KBM-7 (cell line): ENCODE measurements at regions not wholly inside any gene's neighbourhood (a gene's known extent, or its start where the extent isn't known, plus 50 kb on each side); places are given as distances from the start of the nearest gene placed in this dataset.

ENCODE experiments used
- DNase-seq: peaks from one replicate; pipeline ENCODE4 v3.0.0-alpha.2; 2015
- in situ Hi-C: fragments of 300-500 bp; cut with MboI; formaldehyde crosslinking; loops from 2 replicates; pipeline ENCODE4 v1.14.3; 2020; ENCODE audit warnings: low sequenced_read_pairs, low pct_unique_long_range_greater_than_20kb, mixed read lengths

DNA sequence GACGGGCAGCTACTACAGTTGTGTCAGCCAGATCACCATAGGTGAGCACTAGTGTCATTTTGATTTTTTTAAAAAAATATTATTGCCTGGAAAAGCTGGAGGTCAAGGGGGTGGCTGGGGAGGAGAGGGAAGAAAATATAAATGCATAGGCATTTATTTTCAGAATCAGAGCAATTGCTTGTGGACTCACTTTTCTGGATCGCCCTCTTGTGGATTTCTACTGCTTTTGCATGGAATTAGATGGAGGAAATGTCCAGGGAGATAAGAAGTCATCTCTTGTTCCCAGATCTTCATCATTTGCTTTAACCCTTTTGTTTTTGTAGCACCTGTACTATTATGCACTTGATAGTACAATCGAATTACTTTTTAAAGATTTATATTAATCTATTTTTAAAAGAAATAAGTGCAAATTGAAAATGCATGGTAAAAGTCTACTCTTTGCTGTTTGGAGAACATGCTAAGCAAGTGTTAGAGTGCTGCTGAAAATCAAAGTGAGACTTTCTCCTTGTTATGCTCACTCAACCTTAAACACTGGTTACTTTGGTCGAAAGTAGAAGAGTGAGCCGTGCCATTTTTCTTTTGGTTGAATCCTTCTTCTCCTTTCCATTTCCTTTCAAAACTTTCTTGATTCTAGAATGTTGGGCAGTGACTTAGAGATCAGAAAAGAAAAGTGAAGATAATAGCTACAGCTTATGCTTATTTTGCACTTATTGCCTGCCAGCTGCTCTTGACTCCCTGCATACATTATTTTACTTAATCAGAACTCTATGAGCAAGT, 60.6 kb upstream of the ANO4 start:
- peak; percentile 20 for DNase-seq
- in situ Hi-C loops, result no loop called here

- in situ Hi-C loops, result no loop called here
- DNase-seq, result no peak
Measured at GRCh38 chr12:100737168-100737567, 57.4 kb upstream of the ANO4 start.

GRCh38 chr12:100738086-100738485, 56.5 kb upstream of the ANO4 start:
- in situ Hi-C loops, result no loop called here

GRCh38 chr12:100741084-100741711, 53.4 kb upstream of the ANO4 start:
- peak; percentile 15 for DNase-seq
- in situ Hi-C loops, result no loop called here

More at GRCh38 chr12:100738086-100738485, 56.5 kb upstream of the ANO4 start:
- no peak for DNase-seq

DNA sequence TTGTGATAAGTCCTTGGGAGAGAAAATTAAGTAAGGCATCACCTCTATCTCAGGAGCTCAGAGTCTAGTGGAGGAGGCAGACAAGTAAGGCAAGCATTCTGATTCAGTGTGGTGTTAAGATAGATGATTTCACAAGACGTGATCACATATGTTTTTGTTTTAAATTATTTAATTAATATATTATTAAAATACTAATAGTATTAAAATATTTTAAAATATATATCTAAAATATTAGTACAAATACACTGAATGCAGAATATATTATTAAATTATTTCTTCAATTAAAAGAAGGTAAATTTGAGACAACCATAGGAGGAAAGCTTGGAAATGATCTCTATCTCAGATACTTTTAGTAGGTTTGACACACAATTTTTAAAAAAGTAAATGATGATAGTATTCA, 51.5 kb upstream of the ANO4 start:
- DNase-seq, result no peak
- in situ Hi-C loops, result no loop called here
